H1 (cell line): ENCODE measurements at regions not wholly inside any gene's neighbourhood (a gene's known extent, or its start where the extent isn't known, plus 50 kb on each side); places are given as distances from the start of the nearest gene placed in this dataset.

Source experiments
- ASH2L ChIP-seq: fragments of 200-600, 300-600 bp; sonication (generic); IDR thresholded peaks from one replicate; pipeline ENCODE4 v1.7.1; 2017; ENCODE audit warnings: low read length
- CHD2 ChIP-seq: IDR thresholded peaks from 2 replicates; pipeline ENCODE4 v1.6.1; 2012; ENCODE audit warnings: low read length, improper control_type of control experiment
- JUND ChIP-seq: IDR thresholded peaks from 2 replicates; pipeline ENCODE4 v1.6.1; 2011; ENCODE audit warnings: mild to moderate bottlenecking, improper control_type of control experiment, low read length
- KDM4A ChIP-seq: IDR thresholded peaks from one replicate; pipeline ENCODE4 v1.7.1; 2012; ENCODE audit warnings: low read depth, mild to moderate bottlenecking, moderate library complexity, low read length, inconsistent platforms; ENCODE audit not compliant: severe bottlenecking
- NRF1 ChIP-seq: IDR thresholded peaks from 2 replicates; pipeline ENCODE4 v1.6.1; 2011; ENCODE audit warnings: mild to moderate bottlenecking, low read depth, low read length, improper control_type of control experiment
- SIX5 ChIP-seq: IDR thresholded peaks from 2 replicates; pipeline ENCODE4 v1.6.1; 2011; ENCODE audit warnings: mild to moderate bottlenecking, low read depth, low read length

DNA sequence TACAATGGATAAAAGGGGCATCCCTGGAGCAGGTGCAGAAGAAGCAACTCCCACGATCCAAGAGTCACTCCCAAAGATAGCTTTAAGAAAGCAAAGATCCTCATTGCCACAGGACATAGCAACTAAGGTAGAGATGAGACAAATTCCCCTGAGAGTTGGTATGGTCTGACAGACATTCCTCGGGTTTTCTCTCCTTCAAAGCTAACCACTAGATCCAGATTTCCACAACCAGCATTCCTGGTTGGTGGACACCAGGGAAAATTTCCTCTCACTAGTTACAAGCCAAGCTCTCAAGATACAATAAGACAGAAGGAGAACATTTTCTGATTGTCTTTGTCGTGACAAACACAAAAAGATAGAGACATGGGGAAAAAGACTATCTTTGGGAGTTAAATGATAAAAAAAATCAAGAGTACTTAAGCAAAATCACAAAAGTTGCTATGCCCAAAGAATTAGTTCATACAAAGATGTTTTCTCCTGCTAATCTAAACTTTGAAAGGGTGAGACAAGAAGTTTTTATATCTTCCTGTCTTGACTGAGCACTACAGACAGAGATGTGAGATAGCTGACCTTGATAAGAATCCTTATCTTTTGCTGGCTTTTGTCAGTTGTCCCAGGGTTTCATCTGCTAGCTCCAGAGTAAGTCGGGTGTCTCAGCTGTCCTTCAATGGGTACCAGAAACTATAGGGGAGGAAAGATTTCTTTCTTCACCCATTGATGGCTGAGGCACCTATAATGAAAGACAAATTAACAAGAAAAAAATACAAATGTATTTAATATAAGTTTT is 200.5 kb downstream of the CENPC start (continued):
- no peak for TF ChIP-seq JUND
- TF ChIP-seq SIX5, result no peak
- no peak for TF ChIP-seq CHD2
- no peak for TF ChIP-seq NRF1
- no peak for TF ChIP-seq KDM4A
- TF ChIP-seq ASH2L, result no peak
